Left ventricle myocardium inferior (tissue), 1 donor: ENCODE measurements at regions not wholly inside any gene's neighbourhood (a gene's known extent, or its start where the extent isn't known, plus 50 kb on each side); places are given as distances from the start of the nearest gene placed in this dataset.

ENCODE experiments used
- DNase-seq: peaks from one replicate; pipeline ENCODE4 v3.0.0-alpha.2; 2020
- H3K27ac ChIP-seq: fragments of 200-600 bp; replicated peaks from 2 replicates; pipeline ENCODE4 v1.8.0; 2021
- H3K27me3 ChIP-seq: fragments of 200-600 bp; 2 replicates; pipeline ENCODE4 v1.8.0; 2021; ENCODE audit warnings: low read depth
- H3K36me3 ChIP-seq: fragments of 200-600 bp; 2 replicates; pipeline ENCODE4 v1.8.0; 2021
- H3K4me1 ChIP-seq: fragments of 200-600 bp; 2 replicates; pipeline ENCODE4 v1.8.0; 2021
- H3K4me3 ChIP-seq: fragments of 200-600 bp; 2 replicates; pipeline ENCODE4 v1.8.0; 2021; ENCODE audit warnings: mild to moderate bottlenecking, moderate library complexity
- H3K9me3 ChIP-seq: fragments of 200-600 bp; replicated peaks from 2 replicates; pipeline ENCODE4 v1.8.0; 2021
- intact Hi-C: fragments of 100-400 bp; cut with micrococcal nuclease; formaldehyde crosslinking; loops from one replicate; pipeline ENCODE4 v1.11.0; 2022
- TF ChIP-seq, protein P1 (sequence below): fragments of 200-600 bp; IDR thresholded peaks from 2 replicates; pipeline ENCODE4 v1.8.0; 2021; ENCODE audit warnings: antibody characterized with exemption, mild to moderate bottlenecking, borderline replicate concordance
- donor health status: DM: no; HTN: yes; CAD: no; lungs with severe emphysema.

DNA sequence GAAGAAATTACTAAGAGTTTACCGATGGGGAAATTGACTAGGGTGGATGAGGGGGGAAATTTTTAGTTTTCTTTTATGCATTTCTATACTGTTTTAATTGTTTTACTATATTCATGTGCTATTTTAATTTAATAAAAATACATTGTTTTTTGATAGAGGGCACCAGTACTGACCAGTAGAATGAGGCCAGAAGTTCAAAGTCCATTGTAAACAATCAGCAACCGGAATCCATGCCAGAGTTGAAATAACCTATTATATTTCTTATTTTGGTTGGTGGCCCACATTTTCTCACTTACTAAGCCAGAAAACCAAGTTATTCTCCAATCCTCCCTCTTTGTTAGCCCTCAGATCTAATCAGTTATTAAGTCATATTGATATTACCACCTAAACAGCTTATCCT lies 595.9 kb downstream of the SMARCA1 start:
- no peaks in the 10 kb centered on the region for H3K4me1 ChIP-seq
- H3K4me3 ChIP-seq = no peak overlapping the region
- no peak overlapping the region for H3K27ac ChIP-seq
- H3K27me3 ChIP-seq = no peaks in the 10 kb centered on the region
- TF ChIP-seq, protein P1, sequence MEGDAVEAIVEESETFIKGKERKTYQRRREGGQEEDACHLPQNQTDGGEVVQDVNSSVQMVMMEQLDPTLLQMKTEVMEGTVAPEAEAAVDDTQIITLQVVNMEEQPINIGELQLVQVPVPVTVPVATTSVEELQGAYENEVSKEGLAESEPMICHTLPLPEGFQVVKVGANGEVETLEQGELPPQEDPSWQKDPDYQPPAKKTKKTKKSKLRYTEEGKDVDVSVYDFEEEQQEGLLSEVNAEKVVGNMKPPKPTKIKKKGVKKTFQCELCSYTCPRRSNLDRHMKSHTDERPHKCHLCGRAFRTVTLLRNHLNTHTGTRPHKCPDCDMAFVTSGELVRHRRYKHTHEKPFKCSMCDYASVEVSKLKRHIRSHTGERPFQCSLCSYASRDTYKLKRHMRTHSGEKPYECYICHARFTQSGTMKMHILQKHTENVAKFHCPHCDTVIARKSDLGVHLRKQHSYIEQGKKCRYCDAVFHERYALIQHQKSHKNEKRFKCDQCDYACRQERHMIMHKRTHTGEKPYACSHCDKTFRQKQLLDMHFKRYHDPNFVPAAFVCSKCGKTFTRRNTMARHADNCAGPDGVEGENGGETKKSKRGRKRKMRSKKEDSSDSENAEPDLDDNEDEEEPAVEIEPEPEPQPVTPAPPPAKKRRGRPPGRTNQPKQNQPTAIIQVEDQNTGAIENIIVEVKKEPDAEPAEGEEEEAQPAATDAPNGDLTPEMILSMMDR = no peak
- H3K36me3 ChIP-seq = no peaks in the 10 kb centered on the region
- DNase-seq = no peak
- intact Hi-C loops = no loop called here
- H3K9me3 ChIP-seq = no peaks in the 10 kb centered on the region

DNA sequence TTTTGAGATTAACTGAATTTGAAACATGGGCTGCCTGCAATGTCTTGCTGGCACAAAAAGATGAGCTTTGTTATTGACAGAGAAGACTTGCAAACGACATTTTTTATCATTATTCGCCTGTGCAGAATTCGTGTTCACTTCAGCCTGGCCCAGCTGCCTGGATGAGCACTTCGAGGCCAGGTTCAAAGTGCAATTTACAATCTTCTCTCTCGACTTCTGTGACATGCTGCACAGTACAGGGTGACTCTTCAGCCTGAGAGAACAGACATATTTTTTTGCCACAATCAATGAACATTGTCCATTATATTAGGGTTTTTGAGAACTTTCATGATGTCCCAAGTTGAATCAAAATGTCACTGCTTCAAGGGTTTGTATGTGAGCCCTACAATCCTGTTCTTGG lies 616.5 kb downstream of the SMARCA1 start:
- H3K4me3 ChIP-seq = no peak overlapping the region
- H3K9me3 ChIP-seq = no peaks in the 10 kb centered on the region
- no peak for DNase-seq
- no peaks in the 10 kb centered on the region for H3K36me3 ChIP-seq
- H3K27ac ChIP-seq = no peak overlapping the region
- TF ChIP-seq, protein P1 = no peak
- intact Hi-C loops = no loop called here
- H3K27me3 ChIP-seq = no peaks in the 10 kb centered on the region
- no peaks in the 10 kb centered on the region for H3K4me1 ChIP-seq

DNA sequence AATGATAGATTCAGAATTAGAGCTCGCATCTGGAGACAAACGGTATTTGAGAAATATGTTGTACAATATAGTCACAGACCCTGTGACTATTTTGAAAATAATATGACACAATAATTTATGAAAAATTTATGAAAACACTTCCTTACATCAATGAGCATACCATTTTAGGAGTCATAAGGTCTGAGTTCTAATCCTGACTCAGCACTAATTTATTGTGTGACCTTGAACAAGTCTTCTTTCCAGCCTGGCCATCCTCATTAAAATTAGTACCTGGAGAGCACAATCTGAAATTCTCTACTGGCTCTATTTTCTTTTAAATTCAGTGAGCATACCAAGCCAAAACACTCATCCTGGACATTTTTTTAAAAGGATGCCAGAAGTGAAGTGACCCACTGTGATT lies 622.3 kb downstream of the SMARCA1 start:
- H3K4me1 ChIP-seq = no peaks in the 10 kb centered on the region
- intact Hi-C loops = no loop called here
- TF ChIP-seq, protein P1 = no peak

DNA sequence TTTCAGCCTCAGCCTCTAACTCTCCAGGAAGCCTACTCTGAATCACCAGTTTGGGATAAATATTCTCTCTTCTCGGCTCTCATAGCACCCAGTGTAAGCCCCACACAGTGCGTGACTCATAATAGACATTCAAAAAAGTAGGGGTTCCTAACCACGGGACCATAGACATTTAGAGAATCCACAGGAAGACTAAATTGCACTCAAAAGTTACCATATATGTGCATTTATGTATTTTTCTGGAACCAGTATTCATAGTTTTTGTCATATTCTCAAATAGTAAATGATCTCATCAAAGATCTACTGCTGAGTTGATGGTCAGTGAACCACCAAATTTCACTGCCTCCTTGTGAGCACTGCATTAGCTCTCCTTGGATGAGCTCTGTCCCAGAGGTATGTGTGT lies 625.7 kb downstream of the SMARCA1 start:
- no peaks in the 10 kb centered on the region for H3K27me3 ChIP-seq
- no peak overlapping the region for H3K27ac ChIP-seq
- TF ChIP-seq, protein P1 = no peak
- intact Hi-C loops = no loop called here
- H3K9me3 ChIP-seq = no peaks in the 10 kb centered on the region
- H3K4me1 ChIP-seq = no peaks in the 10 kb centered on the region
- no peaks in the 10 kb centered on the region for H3K36me3 ChIP-seq
- H3K4me3 ChIP-seq = no peak overlapping the region
- DNase-seq = no peak

More for the DNA sequence above, 622.3 kb downstream of the SMARCA1 start:
- DNase-seq = no peak
- Histone ChIP-seq H3K36me3 (no peaks in the 10 kb centered on the region), H3K27me3 (no peaks in the 10 kb centered on the region), H3K27ac (no peak overlapping the region), H3K4me3 (no peak overlapping the region), H3K9me3 (no peaks in the 10 kb centered on the region)

DNA sequence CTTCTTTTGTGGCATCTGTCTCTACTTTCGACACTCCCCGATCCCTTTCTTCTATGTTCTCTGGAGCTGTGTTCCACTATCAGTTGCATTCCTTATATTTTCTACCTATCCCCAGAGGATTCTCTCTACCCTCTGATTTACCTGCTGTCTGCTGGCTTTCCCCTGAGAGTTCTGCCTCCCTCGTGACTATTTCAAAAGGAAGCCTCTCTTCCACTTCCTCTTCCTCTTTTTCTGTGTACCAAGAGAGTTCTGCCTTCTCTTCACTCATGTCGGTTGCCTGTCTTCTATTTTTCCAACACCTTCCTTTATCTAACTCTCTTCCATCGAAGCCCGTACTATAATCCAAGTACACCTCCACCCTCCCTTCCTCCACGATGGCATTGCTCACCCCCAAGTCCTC lies 631.7 kb downstream of the SMARCA1 start:
- Histone ChIP-seq H3K4me1 (no peaks in the 10 kb centered on the region), H3K36me3 (no peaks in the 10 kb centered on the region), H3K27ac (no peak overlapping the region), H3K4me3 (no peak overlapping the region), H3K27me3 (no peaks in the 10 kb centered on the region), H3K9me3 (no peaks in the 10 kb centered on the region)
- intact Hi-C loops = no loop called here
- TF ChIP-seq, protein P1 = no peak
- no peak for DNase-seq

DNA sequence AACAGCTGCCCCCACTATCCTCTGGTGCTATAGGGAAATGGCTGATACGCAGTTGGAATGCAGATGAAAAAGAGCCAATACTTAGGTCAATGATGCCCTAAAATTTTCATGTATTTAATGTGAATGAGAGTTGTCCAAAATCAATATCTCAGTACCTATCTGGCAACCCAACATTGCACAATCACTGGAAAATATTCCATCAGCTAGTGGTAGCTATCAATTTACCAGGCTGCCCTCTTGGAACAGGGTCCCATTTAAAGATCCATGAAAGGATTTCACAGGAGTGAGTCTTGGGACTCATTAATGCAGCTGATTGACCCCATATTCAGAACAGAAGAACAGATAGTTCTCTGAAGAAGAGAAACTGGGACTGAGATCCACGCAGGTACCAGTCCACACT lies 638.9 kb downstream of the SMARCA1 start:
- Histone ChIP-seq H3K27ac (no peak overlapping the region), H3K9me3 (no peaks in the 10 kb centered on the region), H3K27me3 (no peaks in the 10 kb centered on the region), H3K4me3 (no peak overlapping the region), H3K36me3 (no peaks in the 10 kb centered on the region), H3K4me1 (no peaks in the 10 kb centered on the region)
- no peak for DNase-seq
- TF ChIP-seq, protein P1 = no peak
- intact Hi-C loops = no loop called here
